ENCODE measurements at regions not wholly inside any gene's neighbourhood (a gene's known extent, or its start where the extent isn't known, plus 50 kb on each side); places are given as distances from the start of the nearest gene placed in this dataset.

GRCh38 chr6:151677404-151677803, 130.1 kb upstream of the ESR1 start:
- Histone ChIP-seq H3K79me2 (ENCODE audit: control insufficient read depth, insufficient read depth, low read length, poor library complexity) (no peaks in the 10 kb centered on the region), H3K4ac (ENCODE audit: low read depth, low read length) (no peak overlapping the region), H2AFZ (ENCODE audit: insufficient read depth, low read length, poor library complexity) (no peak overlapping the region), H3K23ac (ENCODE audit: low read length) (no peak overlapping the region), H3K36me3 (ENCODE audit: control insufficient read depth in 1 of 2, insufficient read depth in 2 of 2, low read length in 2 of 2) (no peaks in the 10 kb centered on the region), H3K14ac (ENCODE audit: low read length) (no peak overlapping the region), H2BK12ac (ENCODE audit: low read length) (no peak overlapping the region), H4K91ac (ENCODE audit: low read depth, low read length) (no peak overlapping the region), H3K18ac (ENCODE audit: low read length) (no peak overlapping the region), H3K27me3 (ENCODE audit: insufficient read depth, low read length) (no peaks in the 10 kb centered on the region), H3K4me2 (ENCODE audit: low read length) (no peak overlapping the region), H3K9me3 (ENCODE audit: insufficient read depth, low read depth, low read length) (no peaks in the 10 kb centered on the region), H4K12ac (ENCODE audit: low read depth, low read length) (no peak overlapping the region), H2BK5ac (ENCODE audit: low read depth, low read length, poor library complexity) (no peak overlapping the region), H3K4me3 (ENCODE audit: low read depth, low read length) (no peak overlapping the region), H3K27ac (ENCODE audit: low read depth, low read length) (no peak overlapping the region), H2BK120ac (ENCODE audit: insufficient read depth, low read length, poor library complexity) (no peak overlapping the region), H4K8ac (ENCODE audit: low read depth, low read length) (no peak overlapping the region), H3K9ac (ENCODE audit: low read length) (no peak overlapping the region), H3K4me1 (ENCODE audit: control insufficient read depth in 1 of 2, insufficient read depth in 2 of 2, low read length in 2 of 2) (no peaks in the 10 kb centered on the region), H3K79me1 (ENCODE audit: low read length) (no peaks in the 10 kb centered on the region), H2AK5ac (ENCODE audit: low read length) (no peak overlapping the region)
- WGBS (ENCODE audit: extremely low coverage, insufficient coverage, insufficient read length), result no CpG with 5 or more reads among the region's 6 CpGs
- no peak for DNase-seq

GRCh38 chr6:151679081-151679480, 128.4 kb upstream of the ESR1 start:
- Histone ChIP-seq H3K4me3 (ENCODE audit: low read depth, low read length) (no peak overlapping the region), H2BK12ac (ENCODE audit: low read length) (no peak overlapping the region), H3K79me1 (ENCODE audit: low read length) (no peaks in the 10 kb centered on the region), H4K8ac (ENCODE audit: low read depth, low read length) (no peak overlapping the region), H3K4me1 (ENCODE audit: control insufficient read depth in 1 of 2, insufficient read depth in 2 of 2, low read length in 2 of 2) (no peaks in the 10 kb centered on the region), H2BK120ac (ENCODE audit: insufficient read depth, low read length, poor library complexity) (no peak overlapping the region), H4K12ac (ENCODE audit: low read depth, low read length) (no peak overlapping the region), H3K4ac (ENCODE audit: low read depth, low read length) (no peak overlapping the region), H3K4me2 (ENCODE audit: low read length) (no peak overlapping the region), H3K27me3 (ENCODE audit: insufficient read depth, low read length) (no peaks in the 10 kb centered on the region), H3K23ac (ENCODE audit: low read length) (no peak overlapping the region), H3K9ac (ENCODE audit: low read length) (no peak overlapping the region), H2AK5ac (ENCODE audit: low read length) (no peak overlapping the region), H3K14ac (ENCODE audit: low read length) (no peak overlapping the region), H3K79me2 (ENCODE audit: control insufficient read depth, insufficient read depth, low read length, poor library complexity) (no peaks in the 10 kb centered on the region), H2AFZ (ENCODE audit: insufficient read depth, low read length, poor library complexity) (no peak overlapping the region), H3K9me3 (ENCODE audit: insufficient read depth, low read depth, low read length) (no peaks in the 10 kb centered on the region), H3K27ac (ENCODE audit: low read depth, low read length) (no peak overlapping the region), H3K36me3 (ENCODE audit: control insufficient read depth in 1 of 2, insufficient read depth in 2 of 2, low read length in 2 of 2) (no peaks in the 10 kb centered on the region), H3K18ac (ENCODE audit: low read length) (no peak overlapping the region), H4K91ac (ENCODE audit: low read depth, low read length) (no peak overlapping the region), H2BK5ac (ENCODE audit: low read depth, low read length, poor library complexity) (no peak overlapping the region)
- peak; percentile 87 to 91 for DNase-seq
- no CpG with 5 or more reads among the region's 9 CpGs for WGBS (ENCODE audit: extremely low coverage, insufficient coverage, insufficient read length)

DNA sequence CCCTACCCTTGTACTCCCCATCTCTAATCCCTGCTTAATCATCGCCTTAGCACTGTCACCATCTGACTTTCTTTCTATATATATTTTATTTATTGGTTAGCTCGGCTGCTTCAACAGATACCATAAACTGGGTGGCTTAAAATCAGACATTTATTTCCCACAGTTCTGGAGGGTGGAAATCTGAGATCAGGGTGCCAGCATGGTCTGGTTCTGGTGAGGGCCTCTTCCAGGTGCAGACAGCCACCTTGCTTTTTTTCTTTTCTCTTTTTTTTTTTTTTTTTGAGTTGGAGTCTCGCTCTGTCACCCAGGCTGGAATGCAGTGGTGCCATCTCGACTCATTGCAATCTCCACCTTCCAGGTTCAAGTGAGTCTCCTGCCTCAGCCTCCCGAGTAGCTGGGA, 127.5 kb upstream of the ESR1 start:
- H3K4me2 ChIP-seq (ENCODE audit: low read length), result no peak overlapping the region
- peak; percentile 58 to 70 for DNase-seq
- H3K4me1 ChIP-seq (ENCODE audit: control insufficient read depth in 1 of 2, insufficient read depth in 2 of 2, low read length in 2 of 2), result no peaks in the 10 kb centered on the region
- H2BK5ac ChIP-seq (ENCODE audit: low read depth, low read length, poor library complexity), result no peak overlapping the region
- H4K91ac ChIP-seq (ENCODE audit: low read depth, low read length), result no peak overlapping the region
- H3K4ac ChIP-seq (ENCODE audit: low read depth, low read length), result no peak overlapping the region
- no peak overlapping the region for H2BK12ac ChIP-seq (ENCODE audit: low read length)
- H4K12ac ChIP-seq (ENCODE audit: low read depth, low read length), result no peak overlapping the region
- H3K14ac ChIP-seq (ENCODE audit: low read length), result no peak overlapping the region
- H3K79me1 ChIP-seq (ENCODE audit: low read length), result no peaks in the 10 kb centered on the region
- H3K4me3 ChIP-seq (ENCODE audit: low read depth, low read length), result no peak overlapping the region
- no peaks in the 10 kb centered on the region for H3K9me3 ChIP-seq (ENCODE audit: insufficient read depth, low read depth, low read length)
- no CpG with 5 or more reads among the region's 5 CpGs for WGBS (ENCODE audit: extremely low coverage, insufficient coverage, insufficient read length)
- no peaks in the 10 kb centered on the region for H3K36me3 ChIP-seq (ENCODE audit: control insufficient read depth in 1 of 2, insufficient read depth in 2 of 2, low read length in 2 of 2)
- no peak overlapping the region for H2AFZ ChIP-seq (ENCODE audit: insufficient read depth, low read length, poor library complexity)
- no peaks in the 10 kb centered on the region for H3K79me2 ChIP-seq (ENCODE audit: control insufficient read depth, insufficient read depth, low read length, poor library complexity)
- H2AK5ac ChIP-seq (ENCODE audit: low read length), result no peak overlapping the region
- no peak overlapping the region for H3K23ac ChIP-seq (ENCODE audit: low read length)
- no peak overlapping the region for H2BK120ac ChIP-seq (ENCODE audit: insufficient read depth, low read length, poor library complexity)
- no peaks in the 10 kb centered on the region for H3K27me3 ChIP-seq (ENCODE audit: insufficient read depth, low read length)
- no peak overlapping the region for H3K9ac ChIP-seq (ENCODE audit: low read length)
- H4K8ac ChIP-seq (ENCODE audit: low read depth, low read length), result no peak overlapping the region
- H3K27ac ChIP-seq (ENCODE audit: low read depth, low read length), result no peak overlapping the region
- no peak overlapping the region for H3K18ac ChIP-seq (ENCODE audit: low read length)

GRCh38 chr6:151680846-151681432, 126.5 kb upstream of the ESR1 start:
- Histone ChIP-seq H3K4me2 (ENCODE audit: low read length) (no peak overlapping the region), H2BK120ac (ENCODE audit: insufficient read depth, low read length, poor library complexity) (no peak overlapping the region), H3K4me3 (ENCODE audit: low read depth, low read length) (no peak overlapping the region), H3K79me1 (ENCODE audit: low read length) (no peaks in the 10 kb centered on the region), H3K27ac (ENCODE audit: low read depth, low read length) (no peak overlapping the region), H3K9ac (ENCODE audit: low read length) (no peak overlapping the region), H3K79me2 (ENCODE audit: control insufficient read depth, insufficient read depth, low read length, poor library complexity) (no peaks in the 10 kb centered on the region), H2AK5ac (ENCODE audit: low read length) (no peak overlapping the region), H3K18ac (ENCODE audit: low read length) (no peak overlapping the region), H2BK12ac (ENCODE audit: low read length) (no peak overlapping the region), H4K12ac (ENCODE audit: low read depth, low read length) (no peak overlapping the region), H3K4me1 (ENCODE audit: control insufficient read depth in 1 of 2, insufficient read depth in 2 of 2, low read length in 2 of 2) (no peaks in the 10 kb centered on the region), H2BK5ac (ENCODE audit: low read depth, low read length, poor library complexity) (no peak overlapping the region), H3K4ac (ENCODE audit: low read depth, low read length) (no peak overlapping the region), H2AFZ (ENCODE audit: insufficient read depth, low read length, poor library complexity) (no peak overlapping the region), H4K8ac (ENCODE audit: low read depth, low read length) (no peak overlapping the region), H3K36me3 (ENCODE audit: control insufficient read depth in 1 of 2, insufficient read depth in 2 of 2, low read length in 2 of 2) (no peaks in the 10 kb centered on the region), H4K91ac (ENCODE audit: low read depth, low read length) (no peak overlapping the region), H3K27me3 (ENCODE audit: insufficient read depth, low read length) (no peaks in the 10 kb centered on the region), H3K9me3 (ENCODE audit: insufficient read depth, low read depth, low read length) (no peaks in the 10 kb centered on the region), H3K23ac (ENCODE audit: low read length) (no peak overlapping the region), H3K14ac (ENCODE audit: low read length) (no peak overlapping the region)
- DNase-seq, result no peak
- no CpG with 5 or more reads among the region's 16 CpGs for WGBS (ENCODE audit: extremely low coverage, insufficient coverage, insufficient read length)
